Loucy (cell line): ENCODE measurements at regions not wholly inside any gene's neighbourhood (a gene's known extent, or its start where the extent isn't known, plus 50 kb on each side); places are given as distances from the start of the nearest gene placed in this dataset.
"Not testable (repeated sequence)": the region's sequence is repeated elsewhere in the genome, so short reads cannot be mapped to it uniquely, and the experiment has no call there.

Source experiments
- H2AFZ ChIP-seq: fragments of 200-600 bp; sonication (generic); 2 replicates; pipeline ENCODE4 v1.6.0; 2016; ENCODE audit warnings: antibody characterized with exemption, mild to moderate bottlenecking, low read length, moderate library complexity
- H3F3A ChIP-seq: fragments of 200-600 bp; 2 replicates; pipeline ENCODE4 v1.6.0; 2016; ENCODE audit warnings: antibody characterized with exemption, low read depth, mild to moderate bottlenecking
- H3K27me3 ChIP-seq: fragments of 200-600 bp; sonication (generic); 2 replicates; pipeline ENCODE4 v1.6.1; 2014; ENCODE audit warnings: low read length, mild to moderate bottlenecking; ENCODE audit not compliant: insufficient read depth, poor library complexity, severe bottlenecking
- H3K36me3 ChIP-seq: fragments of 200-600 bp; sonication (generic); 2 replicates; pipeline ENCODE4 v1.6.1; 2016; ENCODE audit warnings: low read length; ENCODE audit not compliant: insufficient read depth
- H3K4me1 ChIP-seq: fragments of 200-600 bp; sonication (generic); 2 replicates; pipeline ENCODE4 v1.5.1; 2014; ENCODE audit warnings: low read length, mild to moderate bottlenecking; ENCODE audit not compliant: insufficient read depth, poor library complexity, severe bottlenecking
- H3K4me2 ChIP-seq: fragments of 200-600 bp; sonication (generic); 2 replicates; pipeline ENCODE4 v1.6.0; 2014; ENCODE audit warnings: antibody characterized with exemption, low read length, low read depth, mild to moderate bottlenecking; ENCODE audit not compliant: poor library complexity, severe bottlenecking
- H3K4me3 ChIP-seq: fragments of 200-600 bp; sonication (generic); 2 replicates; pipeline ENCODE4 v1.5.1; 2014; ENCODE audit warnings: low read length, mild to moderate bottlenecking, mixed read lengths; ENCODE audit not compliant: poor library complexity, severe bottlenecking
- H3K79me2 ChIP-seq: fragments of 200-600 bp; sonication (generic); 2 replicates; pipeline ENCODE4 v1.6.1; 2014; ENCODE audit warnings: low read length; ENCODE audit not compliant: insufficient read depth
- H3K9ac ChIP-seq: fragments of 200-600 bp; sonication (generic); 2 replicates; pipeline ENCODE4 v1.6.0; 2014; ENCODE audit warnings: mild to moderate bottlenecking, low read depth, low read length, moderate library complexity; ENCODE audit not compliant: poor library complexity, severe bottlenecking
- H3K9me2 ChIP-seq: fragments of 200-600 bp; sonication (generic); replicated peaks from 2 replicates; pipeline ENCODE4 v1.6.1; 2016; ENCODE audit warnings: low read depth, low read length, mixed read lengths
- H3K9me3 ChIP-seq: fragments of 200-600 bp; sonication (generic); 2 replicates; pipeline ENCODE4 v1.6.1; 2014; ENCODE audit warnings: mild to moderate bottlenecking, antibody characterized with exemption, low read length, low read depth; ENCODE audit not compliant: insufficient read depth
- H4K20me1 ChIP-seq: fragments of 200-600 bp; sonication (generic); 2 replicates; pipeline ENCODE4 v1.6.0; 2014; ENCODE audit warnings: antibody characterized with exemption, low read length, mild to moderate bottlenecking; ENCODE audit not compliant: insufficient read depth, poor library complexity, severe bottlenecking
- CTCF ChIP-seq: fragments of 200-600 bp; sonication (generic); conservative IDR thresholded peaks from 2 replicates; pipeline ENCODE4 v1.5.1; 2014; ENCODE audit warnings: mild to moderate bottlenecking, antibody characterized with exemption, low read length
- EZH2phosphoT487 ChIP-seq: fragments of 200-600 bp; IDR thresholded peaks from 2 replicates; pipeline ENCODE4 v1.6.1; 2018; ENCODE audit warnings: antibody characterized with exemption, mild to moderate bottlenecking, moderate library complexity, borderline replicate concordance

- H3K27me3 ChIP-seq: no peaks in the 10 kb centered on the region
- H3K9me2 ChIP-seq: no peaks in the 10 kb centered on the region
- no peak for TF ChIP-seq EZH2phosphoT487
- no peak for TF ChIP-seq CTCF
- H3K9ac ChIP-seq: no peak overlapping the region
- H3K4me3 ChIP-seq: no peak overlapping the region
- H2AFZ ChIP-seq: no peak overlapping the region
- no peak overlapping the region for H3K4me2 ChIP-seq
- no peaks in the 10 kb centered on the region for H3K36me3 ChIP-seq
- H4K20me1 ChIP-seq: no peaks in the 10 kb centered on the region
- peaks cover 46% of the 10 kb centered on the region for H3K4me1 ChIP-seq
- H3K79me2 ChIP-seq: no peaks in the 10 kb centered on the region
- no peaks in the 10 kb centered on the region for H3F3A ChIP-seq
- no peaks in the 10 kb centered on the region for H3K9me3 ChIP-seq
Observed at GRCh38 chr19:21608571-21608970, 103.2 kb downstream of the ZNF429 start.

DNA sequence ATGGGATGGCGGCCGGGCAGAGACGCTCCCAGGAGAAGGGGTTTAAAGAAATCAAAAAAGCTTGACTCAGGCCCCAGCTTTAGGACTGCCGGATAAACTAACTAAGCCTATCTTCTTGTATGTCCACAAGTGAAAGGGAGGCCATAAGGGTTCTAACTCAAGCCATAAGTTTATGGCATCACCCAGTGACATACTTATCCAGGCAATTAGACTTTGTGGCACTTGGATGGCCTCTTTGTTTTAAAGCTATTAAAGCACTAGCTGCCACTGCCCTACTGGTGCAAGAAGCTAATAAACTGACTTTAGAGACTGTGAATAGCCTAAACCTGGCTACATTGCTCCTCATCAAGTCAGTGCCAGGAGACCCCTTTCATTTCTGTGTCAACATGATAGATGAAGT is 102.0 kb downstream of the ZNF429 start:
- H3K9ac ChIP-seq: no peak overlapping the region
- no peaks in the 10 kb centered on the region for H4K20me1 ChIP-seq
- H2AFZ ChIP-seq: no peak overlapping the region
- TF ChIP-seq CTCF: no peak
- no peak for TF ChIP-seq EZH2phosphoT487
- H3K4me2 ChIP-seq: no peak overlapping the region
- no peak overlapping the region for H3K4me3 ChIP-seq
- H3K79me2 ChIP-seq: no peaks in the 10 kb centered on the region
- no peaks in the 10 kb centered on the region for H3K36me3 ChIP-seq
- peaks cover 2% of the 10 kb centered on the region; the same call in 1 of the 2 replicates for H3F3A ChIP-seq
- no peaks in the 10 kb centered on the region for H3K9me2 ChIP-seq
- no peaks in the 10 kb centered on the region for H3K9me3 ChIP-seq
- no peaks in the 10 kb centered on the region for H3K27me3 ChIP-seq
- H3K4me1 ChIP-seq: peaks cover 50% of the 10 kb centered on the region

GRCh38 chr19:21607011-21607410 is 101.6 kb downstream of the ZNF429 start:
- not testable (repeated sequence) for H3K9me3 ChIP-seq, H3K4me3 ChIP-seq, H3K36me3 ChIP-seq, H3K9ac ChIP-seq, H3K27me3 ChIP-seq, H2AFZ ChIP-seq, H3K9me2 ChIP-seq, H3K79me2 ChIP-seq, H3F3A ChIP-seq, H3K4me2 ChIP-seq, H4K20me1 ChIP-seq
- peaks cover 51% of the 10 kb centered on the region for H3K4me1 ChIP-seq

GRCh38 chr19:21606326-21606725 is 100.9 kb downstream of the ZNF429 start:
- H3K4me1 ChIP-seq: peaks cover 51% of the 10 kb centered on the region
- not testable (repeated sequence) for H3K9ac ChIP-seq, H4K20me1 ChIP-seq, H3K4me2 ChIP-seq, H3K27me3 ChIP-seq, H3K36me3 ChIP-seq, H2AFZ ChIP-seq, H3K79me2 ChIP-seq, H3F3A ChIP-seq, H3K9me2 ChIP-seq, H3K9me3 ChIP-seq, H3K4me3 ChIP-seq
